Keratinocyte (primary cell): ENCODE measurements at regions not wholly inside any gene's neighbourhood (a gene's known extent, or its start where the extent isn't known, plus 50 kb on each side); places are given as distances from the start of the nearest gene placed in this dataset.

Experiments used
- DNase-seq: peaks from one replicate; pipeline ENCODE4 v3.0.0-alpha.2; 2011; ENCODE audit warnings: low read depth, missing footprints, low spot score
- FAIRE-seq: peaks from 2 replicates; lab custom pipeline; 2011; peaks lifted over from hg19 to GRCh38; lab: Jason Lieb, UNC
- H2AFZ ChIP-seq: 2 replicates; pipeline ENCODE4 v1.6.0; 2012; ENCODE audit warnings: low read length, control low read depth, inconsistent platforms; ENCODE audit not compliant: control insufficient read depth
- H3K27ac ChIP-seq: 2 replicates; pipeline ENCODE4 v1.5.1; 2011; ENCODE audit warnings: low read length; ENCODE audit not compliant: control insufficient read depth, insufficient read depth
- H3K27me3 ChIP-seq: 3 replicates; pipeline ENCODE4 v1.6.0; 2011; ENCODE audit warnings: low read length; ENCODE audit not compliant: control insufficient read depth, insufficient read depth; ENCODE audit errors: extremely low read depth
- H3K36me3 ChIP-seq, 2 experiments: 2 replicates in 1 of 2; 3 replicates in 1 of 2; pipeline ENCODE4 v1.5.1; 2011; ENCODE audit warnings: low read length in 2 of 2, mild to moderate bottlenecking in 1 of 2; ENCODE audit not compliant: control insufficient read depth in 2 of 2, insufficient read depth in 2 of 2; ENCODE audit errors: extremely low read depth in 1 of 2
- H3K4me1 ChIP-seq: 3 replicates; pipeline ENCODE4 v1.5.1; 2011; ENCODE audit warnings: low read length; ENCODE audit not compliant: control insufficient read depth, insufficient read depth; ENCODE audit errors: extremely low read depth
- H3K4me2 ChIP-seq: 3 replicates; pipeline ENCODE4 v1.6.0; 2011; ENCODE audit warnings: low read depth, low read length; ENCODE audit not compliant: control insufficient read depth, insufficient read depth; ENCODE audit errors: extremely low read depth
- H3K4me3 ChIP-seq, 3 experiments: fragments of 200-600 bp in 1 of 3; sonication (generic) in 1 of 3; 2 replicates in 2 of 3; 3 replicates in 1 of 3; pipeline ENCODE4 v1.5.1; 2011 to 2016; ENCODE audit warnings: low read length in 3 of 3, mild to moderate bottlenecking in 3 of 3, control low read depth in 2 of 3, inconsistent platforms in 1 of 3, low read depth in 1 of 3, mixed read lengths in 1 of 3, mixed run types in 1 of 3, moderate library complexity in 1 of 3; ENCODE audit not compliant: control insufficient read depth in 2 of 3, insufficient read depth in 2 of 3; ENCODE audit errors: extremely low read depth in 1 of 3
- H3K79me2 ChIP-seq: 2 replicates; pipeline ENCODE4 v1.6.0; 2012; ENCODE audit warnings: low read length; ENCODE audit not compliant: control insufficient read depth, insufficient read depth
- H3K9ac ChIP-seq: 3 replicates; pipeline ENCODE4 v1.6.0; 2011; ENCODE audit warnings: low read length; ENCODE audit not compliant: control insufficient read depth, insufficient read depth; ENCODE audit errors: extremely low read depth
- H3K9me1 ChIP-seq: 3 replicates; pipeline ENCODE4 v1.6.0; 2011; ENCODE audit warnings: low read length; ENCODE audit not compliant: control insufficient read depth, insufficient read depth; ENCODE audit errors: extremely low read depth
- H3K9me3 ChIP-seq: 2 replicates; pipeline ENCODE4 v1.5.1; 2012; ENCODE audit warnings: low read depth, low read length; ENCODE audit not compliant: control insufficient read depth
- H4K20me1 ChIP-seq: 3 replicates; pipeline ENCODE4 v1.6.0; 2011; ENCODE audit warnings: low read length; ENCODE audit not compliant: control insufficient read depth, insufficient read depth; ENCODE audit errors: extremely low read depth
- EZH2 ChIP-seq: IDR thresholded peaks from one replicate; pipeline ENCODE4 v1.6.1; 2012; ENCODE audit warnings: inconsistent platforms, mild to moderate bottlenecking, low read length, moderate library complexity
- dilution Hi-C: fragments of 300-500 bp; cut with MboI; formaldehyde crosslinking; loops from one replicate; pipeline ENCODE4 v1.7.0; 2020; ENCODE audit warnings: low sequenced_read_pairs; ENCODE audit not compliant: extremely low pct_ligation_motif_present
- TF ChIP-seq, protein P1 (sequence below), 3 experiments: IDR thresholded peaks in 1 of 3; conservative IDR thresholded peaks in 1 of 3; optimal IDR thresholded peaks in 1 of 3; 2 replicates in 2 of 3; 3 replicates in 1 of 3; pipeline versions ENCODE3 to v1.5.1; 2011; ENCODE audit warnings: low read length in 3 of 3, mild to moderate bottlenecking in 3 of 3, moderate library complexity in 2 of 3, control low read depth in 1 of 3, inconsistent platforms in 1 of 3; ENCODE audit not compliant: insufficient read depth in 2 of 3; ENCODE audit errors: extremely low read depth in 1 of 3

DNA sequence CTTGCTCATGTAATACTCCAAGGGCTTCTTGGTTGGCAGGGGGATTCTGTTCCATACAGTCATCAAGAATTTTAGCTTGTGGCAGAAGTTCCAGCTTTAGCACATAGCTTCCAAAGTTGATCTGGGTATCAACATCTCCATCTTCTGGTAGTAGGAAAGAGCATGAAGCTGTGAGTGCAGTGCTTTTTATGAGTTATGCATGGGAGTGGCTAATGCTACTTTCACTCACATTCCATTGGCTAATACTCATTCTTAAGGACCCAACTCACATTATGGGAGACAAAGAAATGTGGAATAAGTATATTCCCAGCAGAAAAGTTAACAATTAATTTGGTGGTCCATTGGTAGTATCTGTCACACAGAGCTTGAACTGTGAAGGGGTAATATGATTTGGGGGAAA, 194.2 kb upstream of the CHD1 start:
- Histone ChIP-seq H3K4me1 (no peaks in the 10 kb centered on the region), H2AFZ (no peak overlapping the region), H3K4me2 (no peak overlapping the region), H4K20me1 (no peaks in the 10 kb centered on the region), H3K79me2 (no peaks in the 10 kb centered on the region), H3K27ac (no peak overlapping the region), H3K9ac (no peak overlapping the region), H3K9me1 (no peaks in the 10 kb centered on the region), H3K9me3 (no peaks in the 10 kb centered on the region), H3K4me3 (no peak overlapping the region), H3K27me3 (no peaks in the 10 kb centered on the region), H3K36me3 (no peaks in the 10 kb centered on the region)
- FAIRE-seq: no peak
- dilution Hi-C loops: no loop called here
- DNase-seq: no peak
- no peak for TF ChIP-seq EZH2
- TF ChIP-seq, protein P1, sequence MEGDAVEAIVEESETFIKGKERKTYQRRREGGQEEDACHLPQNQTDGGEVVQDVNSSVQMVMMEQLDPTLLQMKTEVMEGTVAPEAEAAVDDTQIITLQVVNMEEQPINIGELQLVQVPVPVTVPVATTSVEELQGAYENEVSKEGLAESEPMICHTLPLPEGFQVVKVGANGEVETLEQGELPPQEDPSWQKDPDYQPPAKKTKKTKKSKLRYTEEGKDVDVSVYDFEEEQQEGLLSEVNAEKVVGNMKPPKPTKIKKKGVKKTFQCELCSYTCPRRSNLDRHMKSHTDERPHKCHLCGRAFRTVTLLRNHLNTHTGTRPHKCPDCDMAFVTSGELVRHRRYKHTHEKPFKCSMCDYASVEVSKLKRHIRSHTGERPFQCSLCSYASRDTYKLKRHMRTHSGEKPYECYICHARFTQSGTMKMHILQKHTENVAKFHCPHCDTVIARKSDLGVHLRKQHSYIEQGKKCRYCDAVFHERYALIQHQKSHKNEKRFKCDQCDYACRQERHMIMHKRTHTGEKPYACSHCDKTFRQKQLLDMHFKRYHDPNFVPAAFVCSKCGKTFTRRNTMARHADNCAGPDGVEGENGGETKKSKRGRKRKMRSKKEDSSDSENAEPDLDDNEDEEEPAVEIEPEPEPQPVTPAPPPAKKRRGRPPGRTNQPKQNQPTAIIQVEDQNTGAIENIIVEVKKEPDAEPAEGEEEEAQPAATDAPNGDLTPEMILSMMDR (optimal IDR thresholded peaks at IDR 0.05 in 1 of 3, IDR thresholded peaks at IDR 0.05 in 1 of 3, conservative IDR thresholded peaks at IDR 0.05 in 1 of 3; ENCODE audit: extremely low read depth in 1 of 3, insufficient read depth in 2 of 3, low read length in 3 of 3): no peak

DNA sequence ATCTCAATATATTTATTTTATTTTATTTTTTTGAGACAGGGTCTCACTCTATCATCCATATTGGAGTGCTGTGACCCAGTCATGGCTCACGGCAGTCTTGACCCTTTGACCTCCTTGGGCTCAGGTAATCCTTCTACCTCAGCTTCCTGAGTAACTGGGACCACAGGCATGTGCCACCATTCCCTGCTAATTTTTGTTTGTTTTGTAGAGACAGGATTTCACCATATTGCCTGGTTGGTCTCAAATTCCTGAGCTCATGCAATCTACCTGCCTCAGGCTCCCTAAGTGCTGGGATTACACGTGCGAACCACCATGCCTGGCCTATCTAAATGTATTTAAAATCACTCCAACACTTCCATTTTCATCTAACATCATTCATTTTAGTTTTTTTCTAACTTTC, 190.5 kb upstream of the CHD1 start:
- H4K20me1 ChIP-seq: no peaks in the 10 kb centered on the region
- no peak overlapping the region for H3K4me3 ChIP-seq
- no peaks in the 10 kb centered on the region for H3K9me1 ChIP-seq
- H3K79me2 ChIP-seq: no peaks in the 10 kb centered on the region
- no peak overlapping the region for H3K4me2 ChIP-seq
- no peak overlapping the region for H2AFZ ChIP-seq
- DNase-seq: no peak
- H3K36me3 ChIP-seq: no peaks in the 10 kb centered on the region
- no peak for TF ChIP-seq EZH2
- TF ChIP-seq, protein P1 (optimal IDR thresholded peaks at IDR 0.05 in 1 of 3, IDR thresholded peaks at IDR 0.05 in 1 of 3, conservative IDR thresholded peaks at IDR 0.05 in 1 of 3; ENCODE audit: extremely low read depth in 1 of 3, insufficient read depth in 2 of 3, low read length in 3 of 3): no peak
- FAIRE-seq: no peak
- H3K4me1 ChIP-seq: no peaks in the 10 kb centered on the region
- H3K27ac ChIP-seq: no peak overlapping the region
- H3K9ac ChIP-seq: no peak overlapping the region
- no peaks in the 10 kb centered on the region for H3K27me3 ChIP-seq
- dilution Hi-C loops: no loop called here
- no peaks in the 10 kb centered on the region for H3K9me3 ChIP-seq
